GM23338 (cell line): ENCODE measurements at regions not wholly inside any gene's neighbourhood (a gene's known extent, or its start where the extent isn't known, plus 50 kb on each side); places are given as distances from the start of the nearest gene placed in this dataset.

Source experiments
- ATAC-seq: fragments of 200-7000 bp; cut with Tn5 transposase; 3 replicates; pipeline ENCODE4 v1.9.1; 2020
- DNase-seq: peaks from one replicate; pipeline ENCODE4 v3.0.0-alpha.2; 2015; ENCODE audit warnings: low spot score
- H2AFZ ChIP-seq: fragments of 200-600 bp; sonication (generic); 2 replicates; pipeline ENCODE4 v1.8.0; 2016; ENCODE audit warnings: antibody characterized with exemption, mild to moderate bottlenecking, moderate library complexity
- H3F3A ChIP-seq: fragments of 200-600 bp; sonication (generic); replicated peaks from 2 replicates; pipeline ENCODE4 v1.8.0; 2017; ENCODE audit warnings: antibody characterized with exemption, mixed run types, low read depth
- H3K27ac ChIP-seq: fragments of 200-600 bp; sonication (generic); 2 replicates; pipeline ENCODE4 v1.6.1; 2016; ENCODE audit warnings: low read depth
- H3K27me3 ChIP-seq: fragments of 200-600 bp; sonication (generic); 2 replicates; pipeline ENCODE4 v1.8.0; 2016; ENCODE audit warnings: mild to moderate bottlenecking, mixed run types, moderate library complexity; ENCODE audit not compliant: insufficient read depth
- H3K36me3 ChIP-seq: fragments of 200-600 bp; sonication (generic); 2 replicates; pipeline ENCODE4 v1.8.0; 2016; ENCODE audit warnings: mild to moderate bottlenecking; ENCODE audit not compliant: insufficient read depth
- H3K4me1 ChIP-seq: fragments of 200-600 bp; sonication (generic); 2 replicates; pipeline ENCODE4 v1.8.0; 2016; ENCODE audit warnings: mild to moderate bottlenecking, moderate library complexity; ENCODE audit not compliant: insufficient read depth
- H3K4me2 ChIP-seq: fragments of 200-600 bp; sonication (generic); 2 replicates; pipeline ENCODE4 v1.7.1; 2017; ENCODE audit warnings: mixed run types
- H3K4me3 ChIP-seq: fragments of 200-600 bp; sonication (generic); 2 replicates; pipeline ENCODE4 v1.6.1; 2016; ENCODE audit warnings: mixed run types
- H3K79me2 ChIP-seq: fragments of 200-600 bp; sonication (generic); replicated peaks from 2 replicates; pipeline ENCODE4 v1.8.0; 2017; ENCODE audit warnings: mild to moderate bottlenecking; ENCODE audit not compliant: insufficient read depth
- H3K9me2 ChIP-seq: fragments of 200-600 bp; sonication (generic); 2 replicates; pipeline ENCODE4 v1.8.0; 2017; ENCODE audit not compliant: insufficient read depth
- H4K20me1 ChIP-seq: fragments of 200-600 bp; sonication (generic); replicated peaks from 2 replicates; pipeline ENCODE4 v1.8.0; 2017; ENCODE audit warnings: mild to moderate bottlenecking; ENCODE audit not compliant: insufficient read depth
- H3K27ac Mint-ChIP-seq: 2 replicates; pipeline ENCODE4 v1.8.0; 2020; ENCODE audit warnings: inconsistent platforms, mild to moderate bottlenecking, moderate library complexity, mixed read lengths
- H3K27me3 Mint-ChIP-seq: 3 replicates; pipeline ENCODE4 v1.8.0; 2022; ENCODE audit warnings: low read depth, mild to moderate bottlenecking, moderate library complexity, mixed read lengths, inconsistent platforms; ENCODE audit not compliant: insufficient read depth, poor library complexity
- H3K36me3 Mint-ChIP-seq: 3 replicates; pipeline ENCODE4 v1.8.0; 2021; ENCODE audit warnings: low read depth, mild to moderate bottlenecking, inconsistent platforms, moderate library complexity, mixed read lengths
- H3K4me1 Mint-ChIP-seq: 3 replicates; pipeline ENCODE4 v1.8.0; 2020; ENCODE audit warnings: mild to moderate bottlenecking, inconsistent platforms, mixed read lengths
- H3K4me3 Mint-ChIP-seq: 3 replicates; pipeline ENCODE4 v1.8.0; 2021; ENCODE audit warnings: moderate library complexity, mild to moderate bottlenecking, inconsistent platforms, mixed read lengths
- H3K9me3 Mint-ChIP-seq: 3 replicates; pipeline ENCODE4 v1.8.0; 2020; ENCODE audit warnings: moderate library complexity, mild to moderate bottlenecking, inconsistent platforms, mixed read lengths
- JUNB ChIP-seq: IDR thresholded peaks from one replicate; pipeline ENCODE4 v1.6.1; 2016; ENCODE audit warnings: antibody characterized with exemption; ENCODE audit not compliant: unreplicated experiment
- REST ChIP-seq: IDR thresholded peaks from one replicate; pipeline ENCODE4 v1.6.1; 2018; ENCODE audit warnings: antibody characterized with exemption; ENCODE audit not compliant: unreplicated experiment
- STAT1 ChIP-seq: IDR thresholded peaks from one replicate; pipeline ENCODE4 v1.6.1; 2016; ENCODE audit warnings: antibody characterized with exemption; ENCODE audit not compliant: unreplicated experiment
- ZNF114 ChIP-seq: fragments of 250-450 bp; sonication (Bioruptor Pico); IDR thresholded peaks from 2 replicates; pipeline ENCODE4 v1.5.0; 2020; ENCODE audit warnings: mild to moderate bottlenecking, moderate library complexity
- ZNF331 ChIP-seq: fragments of 250-450 bp; sonication (Bioruptor Pico); IDR thresholded peaks from 2 replicates; pipeline ENCODE4 v1.5.0; 2020; ENCODE audit warnings: low read depth, mild to moderate bottlenecking, moderate library complexity
- TF ChIP-seq, protein P1 (sequence below): fragments of 250-450 bp; sonication (Bioruptor Pico); IDR thresholded peaks from 2 replicates; pipeline ENCODE4 v1.5.0; 2020; ENCODE audit warnings: mild to moderate bottlenecking, moderate library complexity

DNA sequence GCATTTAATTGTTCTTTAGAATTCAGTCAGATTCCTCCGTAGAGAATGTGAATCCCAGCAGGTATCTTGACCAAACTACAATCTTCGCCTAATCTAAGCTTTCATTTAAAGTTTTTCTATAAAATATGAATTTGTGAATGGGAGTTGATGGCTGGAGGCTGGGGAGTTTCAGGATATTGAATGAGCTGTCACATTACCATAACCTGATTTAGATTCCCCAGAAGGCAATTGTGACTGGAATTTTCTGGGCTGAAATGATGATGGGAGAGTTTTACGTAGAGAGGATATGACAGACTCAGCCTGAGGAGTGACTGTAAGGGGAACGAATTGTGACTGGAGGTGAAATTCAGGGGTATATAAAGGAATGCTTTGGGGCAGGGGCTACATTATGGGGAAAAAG lies 411.7 kb upstream of the FZD8 start (continued):
- TF ChIP-seq, protein P1, sequence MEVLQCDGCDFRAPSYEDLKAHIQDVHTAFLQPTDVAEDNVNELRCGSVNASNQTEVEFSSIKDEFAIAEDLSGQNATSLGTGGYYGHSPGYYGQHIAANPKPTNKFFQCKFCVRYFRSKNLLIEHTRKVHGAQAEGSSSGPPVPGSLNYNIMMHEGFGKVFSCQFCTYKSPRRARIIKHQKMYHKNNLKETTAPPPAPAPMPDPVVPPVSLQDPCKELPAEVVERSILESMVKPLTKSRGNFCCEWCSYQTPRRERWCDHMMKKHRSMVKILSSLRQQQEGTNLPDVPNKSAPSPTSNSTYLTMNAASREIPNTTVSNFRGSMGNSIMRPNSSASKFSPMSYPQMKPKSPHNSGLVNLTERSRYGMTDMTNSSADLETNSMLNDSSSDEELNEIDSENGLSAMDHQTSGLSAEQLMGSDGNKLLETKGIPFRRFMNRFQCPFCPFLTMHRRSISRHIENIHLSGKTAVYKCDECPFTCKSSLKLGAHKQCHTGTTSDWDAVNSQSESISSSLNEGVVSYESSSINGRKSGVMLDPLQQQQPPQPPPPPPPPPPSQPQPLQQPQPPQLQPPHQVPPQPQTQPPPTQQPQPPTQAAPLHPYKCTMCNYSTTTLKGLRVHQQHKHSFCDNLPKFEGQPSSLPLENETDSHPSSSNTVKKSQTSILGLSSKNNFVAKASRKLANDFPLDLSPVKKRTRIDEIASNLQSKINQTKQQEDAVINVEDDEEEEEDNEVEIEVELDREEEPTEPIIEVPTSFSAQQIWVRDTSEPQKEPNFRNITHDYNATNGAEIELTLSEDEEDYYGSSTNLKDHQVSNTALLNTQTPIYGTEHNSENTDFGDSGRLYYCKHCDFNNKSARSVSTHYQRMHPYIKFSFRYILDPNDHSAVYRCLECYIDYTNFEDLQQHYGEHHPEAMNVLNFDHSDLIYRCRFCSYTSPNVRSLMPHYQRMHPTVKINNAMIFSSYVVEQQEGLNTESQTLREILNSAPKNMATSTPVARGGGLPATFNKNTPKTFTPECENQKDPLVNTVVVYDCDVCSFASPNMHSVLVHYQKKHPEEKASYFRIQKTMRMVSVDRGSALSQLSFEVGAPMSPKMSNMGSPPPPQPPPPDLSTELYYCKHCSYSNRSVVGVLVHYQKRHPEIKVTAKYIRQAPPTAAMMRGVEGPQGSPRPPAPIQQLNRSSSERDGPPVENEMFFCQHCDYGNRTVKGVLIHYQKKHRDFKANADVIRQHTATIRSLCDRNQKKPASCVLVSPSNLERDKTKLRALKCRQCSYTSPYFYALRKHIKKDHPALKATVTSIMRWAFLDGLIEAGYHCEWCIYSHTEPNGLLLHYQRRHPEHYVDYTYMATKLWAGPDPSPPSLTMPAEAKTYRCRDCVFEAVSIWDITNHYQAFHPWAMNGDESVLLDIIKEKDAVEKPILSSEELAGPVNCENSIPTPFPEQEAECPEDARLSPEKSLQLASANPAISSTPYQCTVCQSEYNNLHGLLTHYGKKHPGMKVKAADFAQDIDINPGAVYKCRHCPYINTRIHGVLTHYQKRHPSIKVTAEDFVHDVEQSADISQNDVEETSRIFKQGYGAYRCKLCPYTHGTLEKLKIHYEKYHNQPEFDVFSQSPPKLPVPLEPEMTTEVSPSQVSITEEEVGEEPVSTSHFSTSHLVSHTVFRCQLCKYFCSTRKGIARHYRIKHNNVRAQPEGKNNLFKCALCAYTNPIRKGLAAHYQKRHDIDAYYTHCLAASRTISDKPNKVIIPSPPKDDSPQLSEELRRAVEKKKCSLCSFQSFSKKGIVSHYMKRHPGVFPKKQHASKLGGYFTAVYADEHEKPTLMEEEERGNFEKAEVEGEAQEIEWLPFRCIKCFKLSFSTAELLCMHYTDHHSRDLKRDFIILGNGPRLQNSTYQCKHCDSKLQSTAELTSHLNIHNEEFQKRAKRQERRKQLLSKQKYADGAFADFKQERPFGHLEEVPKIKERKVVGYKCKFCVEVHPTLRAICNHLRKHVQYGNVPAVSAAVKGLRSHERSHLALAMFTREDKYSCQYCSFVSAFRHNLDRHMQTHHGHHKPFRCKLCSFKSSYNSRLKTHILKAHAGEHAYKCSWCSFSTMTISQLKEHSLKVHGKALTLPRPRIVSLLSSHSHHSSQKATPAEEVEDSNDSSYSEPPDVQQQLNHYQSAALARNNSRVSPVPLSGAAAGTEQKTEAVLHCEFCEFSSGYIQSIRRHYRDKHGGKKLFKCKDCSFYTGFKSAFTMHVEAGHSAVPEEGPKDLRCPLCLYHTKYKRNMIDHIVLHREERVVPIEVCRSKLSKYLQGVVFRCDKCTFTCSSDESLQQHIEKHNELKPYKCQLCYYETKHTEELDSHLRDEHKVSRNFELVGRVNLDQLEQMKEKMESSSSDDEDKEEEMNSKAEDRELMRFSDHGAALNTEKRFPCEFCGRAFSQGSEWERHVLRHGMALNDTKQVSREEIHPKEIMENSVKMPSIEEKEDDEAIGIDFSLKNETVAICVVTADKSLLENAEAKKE (CRISPR knock-in tag) = no peak
- no peak for TF ChIP-seq JUNB
- TF ChIP-seq ZNF331 (CRISPR knock-in tag) = no peak
- no peak for TF ChIP-seq ZNF114 (CRISPR knock-in tag)
- no peak for TF ChIP-seq STAT1

DNA sequence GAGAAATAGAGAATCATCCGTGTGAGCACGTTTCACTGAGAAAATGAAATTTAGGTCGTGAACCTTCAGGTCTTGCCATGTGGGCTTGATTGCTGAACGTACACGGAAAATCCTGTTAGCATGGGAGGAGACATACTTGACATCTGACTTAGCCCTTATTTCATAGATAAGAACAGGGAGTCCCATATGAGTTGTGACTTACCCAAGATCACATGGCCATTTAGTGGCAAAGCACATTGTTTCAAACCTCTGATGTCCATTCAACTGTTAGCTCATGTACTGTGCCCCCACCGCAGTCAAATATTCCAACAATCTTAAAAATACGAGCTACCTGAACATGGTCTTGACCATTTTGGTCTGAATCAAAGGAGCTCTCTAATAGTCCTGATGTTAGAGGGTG lies 411.2 kb upstream of the FZD8 start:
- Histone ChIP-seq H3K9me2 (peaks cover 6% of the 10 kb centered on the region; the same call in 1 of the 2 replicates), H3K27me3 (no peaks in the 10 kb centered on the region), H3K4me1 (0 out of 2 replicates have a peak, but pooled peaks cover 3% of the 10 kb centered on the region), H4K20me1 (no peaks in the 10 kb centered on the region), H3K4me2 (no peak overlapping the region), H3K4me3 (no peak overlapping the region), H3K27ac (no peak overlapping the region), H3K36me3 (no peaks in the 10 kb centered on the region), H3K79me2 (no peaks in the 10 kb centered on the region), H3F3A (no peaks in the 10 kb centered on the region), H2AFZ (no peak overlapping the region)
- Mint-ChIP-seq H3K4me1 (peaks cover 3% of the 10 kb centered on the region; the same call in 1 of the 3 replicates), H3K4me3 (no peak overlapping the region), H3K27me3 (no peaks in the 10 kb centered on the region), H3K27ac (no peak overlapping the region), H3K9me3 (peaks cover 11% of the 10 kb centered on the region; the same call in 2 of the 3 replicates), H3K36me3 (no peaks in the 10 kb centered on the region; the same call in 1 of the 3 replicates)
- ATAC-seq (no peak), DNase-seq (no peak)
- TF ChIP-seq STAT1 = no peak
- no peak for TF ChIP-seq REST
- TF ChIP-seq, protein P1 (CRISPR knock-in tag) = no peak
